Activated T-cell treated with anti-CD3 and anti-CD28 coated beads for 24 hours (primary cell): ENCODE measurements at regions not wholly inside any gene's neighbourhood (a gene's known extent, or its start where the extent isn't known, plus 50 kb on each side); places are given as distances from the start of the nearest gene placed in this dataset.

Source experiments
- DNase-seq: peaks from one replicate; pipeline ENCODE4 v3.0.0-alpha.2; 2020; ENCODE audit warnings: low read depth

GRCh38 chr5:54769746-54770145 is 215.6 kb downstream of the ESM1 start:
- DNase-seq, result no peak

- no peak for DNase-seq
These were observed 216.3 kb downstream of the ESM1 start for GRCh38 chr5:54769072-54769471.

GRCh38 chr5:54766748-54767147 is 218.6 kb downstream of the ESM1 start:
- no peak for DNase-seq

- no peak for DNase-seq
These were observed 220.0 kb downstream of the ESM1 start for GRCh38 chr5:54765165-54766028.

- DNase-seq, result no peak
These were observed 221.0 kb downstream of the ESM1 start for GRCh38 chr5:54764102-54765090.

GRCh38 chr5:54761213-54761701 is 224.1 kb downstream of the ESM1 start:
- DNase-seq, result no peak

- DNase-seq, result no peak
These were observed 225.0 kb downstream of the ESM1 start for GRCh38 chr5:54760182-54760935.

- DNase-seq, result no peak
These were observed 227.4 kb downstream of the ESM1 start for GRCh38 chr5:54758038-54758437.

GRCh38 chr5:54757541-54757940 is 227.9 kb downstream of the ESM1 start:
- no peak for DNase-seq

- no peak for DNase-seq
These were observed 228.5 kb downstream of the ESM1 start for GRCh38 chr5:54756796-54757402.

- DNase-seq, result no peak
These were observed 229.1 kb downstream of the ESM1 start for GRCh38 chr5:54756301-54756700.

- DNase-seq, result no peak
These were observed 230.5 kb downstream of the ESM1 start for GRCh38 chr5:54754878-54755277.

- DNase-seq, result no peak
These were observed 231.0 kb downstream of the ESM1 start for GRCh38 chr5:54754420-54754819.

GRCh38 chr5:54753753-54754152 is 231.6 kb downstream of the ESM1 start:
- no peak for DNase-seq

GRCh38 chr5:54753034-54753433 is 232.4 kb downstream of the ESM1 start:
- no peak for DNase-seq

GRCh38 chr5:54748527-54748926 is 231.0 kb downstream of the SNX18 start:
- DNase-seq, result no peak

- no peak for DNase-seq
These were observed 229.3 kb downstream of the SNX18 start for GRCh38 chr5:54746777-54747398.

GRCh38 chr5:54746346-54746745 is 228.8 kb downstream of the SNX18 start:
- no peak for DNase-seq

GRCh38 chr5:54745599-54745998 is 228.0 kb downstream of the SNX18 start:
- DNase-seq, result no peak

GRCh38 chr5:54743997-54744788 is 226.6 kb downstream of the SNX18 start:
- DNase-seq, result peak; percentile 27
